Esophagus squamous epithelium (tissue), 5 donors: ENCODE measurements at regions not wholly inside any gene's neighbourhood (a gene's known extent, or its start where the extent isn't known, plus 50 kb on each side); places are given as distances from the start of the nearest gene placed in this dataset.

Experiments
- DNase-seq: peaks from one replicate; lab custom pipeline; 2025; lab: John Stamatoyannopoulos, UW
- H3K27ac ChIP-seq, 4 donors: fragments of 200-600 bp; sonication (generic); one replicate each; pipeline ENCODE4 v1.5.1; 2016 to 2019; ENCODE audit warnings: mild to moderate bottlenecking in 1 of 4
- H3K27me3 ChIP-seq, 4 donors: fragments of 200-600 bp; sonication (generic); 1 replicate in 3 of 4; 2 replicates in 1 of 4; pipeline versions ENCODE4 v1.5.1 to v1.6.0; 2017 to 2021; ENCODE audit warnings: antibody characterized with exemption in 1 of 4
- H3K36me3 ChIP-seq, 3 donors: fragments of 200-600 bp; sonication (generic); one replicate each; pipeline ENCODE4 v1.5.1; 2016 to 2019
- H3K4me1 ChIP-seq, 3 donors: fragments of 200-600 bp; sonication (generic); one replicate each; pipeline ENCODE4 v1.5.1; 2017 to 2019
- H3K4me3 ChIP-seq, 4 donors: fragments of 200-600 bp; sonication (generic); 1 replicate in 3 of 4; 2 replicates in 1 of 4; pipeline ENCODE4 v1.5.1; 2016 to 2019; ENCODE audit warnings: mild to moderate bottlenecking in 2 of 4, moderate library complexity in 1 of 4
- H3K9me3 ChIP-seq, 3 donors: fragments of 200-600 bp; sonication (generic); one replicate each; pipeline ENCODE4 v1.5.1; 2016 to 2019
- POLR2A ChIP-seq, 4 donors: fragments of 450-650 bp; IDR thresholded peaks; one replicate each; pipeline ENCODE4 v1.6.1; 2017; ENCODE audit warnings: antibody characterized with exemption in 4 of 4, mild to moderate bottlenecking in 4 of 4, moderate library complexity in 3 of 4
- WGBS, 2 donors: methylation state at CpG; one replicate each; pipeline ENCODE4 v1.1.5; 2018; 5-methylcytosine and 5-hydroxymethylcytosine counted together
- intact Hi-C: fragments of 100-400 bp; cut with DNase I; formaldehyde crosslinking; loops from one replicate; pipeline ENCODE4 v1.15.0; 2022
- TF ChIP-seq, protein P1 (sequence below), 6 experiments: fragments of 450-650 bp in 4 of 6; fragments of 200-600 bp in 2 of 6; sonication (generic) in 2 of 6; IDR thresholded peaks; one replicate each; pipeline ENCODE4 v1.5.1; 2016 to 2019; ENCODE audit warnings: antibody characterized with exemption in 6 of 6, mild to moderate bottlenecking in 4 of 6, moderate library complexity in 4 of 6
- donor health status: DM: yes; HTN: yes; CAD: no.

- no peaks in the 10 kb centered on the region for H3K36me3 ChIP-seq
- DNase-seq: no peak
- H3K4me3 ChIP-seq: no peak overlapping the region
- TF ChIP-seq POLR2A (IDR thresholded peaks at IDR 0.05): no peak
- TF ChIP-seq, protein P1, sequence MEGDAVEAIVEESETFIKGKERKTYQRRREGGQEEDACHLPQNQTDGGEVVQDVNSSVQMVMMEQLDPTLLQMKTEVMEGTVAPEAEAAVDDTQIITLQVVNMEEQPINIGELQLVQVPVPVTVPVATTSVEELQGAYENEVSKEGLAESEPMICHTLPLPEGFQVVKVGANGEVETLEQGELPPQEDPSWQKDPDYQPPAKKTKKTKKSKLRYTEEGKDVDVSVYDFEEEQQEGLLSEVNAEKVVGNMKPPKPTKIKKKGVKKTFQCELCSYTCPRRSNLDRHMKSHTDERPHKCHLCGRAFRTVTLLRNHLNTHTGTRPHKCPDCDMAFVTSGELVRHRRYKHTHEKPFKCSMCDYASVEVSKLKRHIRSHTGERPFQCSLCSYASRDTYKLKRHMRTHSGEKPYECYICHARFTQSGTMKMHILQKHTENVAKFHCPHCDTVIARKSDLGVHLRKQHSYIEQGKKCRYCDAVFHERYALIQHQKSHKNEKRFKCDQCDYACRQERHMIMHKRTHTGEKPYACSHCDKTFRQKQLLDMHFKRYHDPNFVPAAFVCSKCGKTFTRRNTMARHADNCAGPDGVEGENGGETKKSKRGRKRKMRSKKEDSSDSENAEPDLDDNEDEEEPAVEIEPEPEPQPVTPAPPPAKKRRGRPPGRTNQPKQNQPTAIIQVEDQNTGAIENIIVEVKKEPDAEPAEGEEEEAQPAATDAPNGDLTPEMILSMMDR (IDR thresholded peaks at IDR 0.05): no peak
- intact Hi-C loops: no loop called here
- H3K27ac ChIP-seq: no peak overlapping the region
- peaks cover 0 to 42% (median 0%) of the 10 kb centered on the region in 4 donors for H3K27me3 ChIP-seq
- WGBS, 2 donors: 82% methylated on average over 4 to 5 of the region's 5 CpGs
- H3K4me1 ChIP-seq: no peaks in the 10 kb centered on the region
- no peaks in the 10 kb centered on the region for H3K9me3 ChIP-seq
These were observed 72.6 kb downstream of the ISX start for GRCh38 chr22:35138521-35138920.

DNA sequence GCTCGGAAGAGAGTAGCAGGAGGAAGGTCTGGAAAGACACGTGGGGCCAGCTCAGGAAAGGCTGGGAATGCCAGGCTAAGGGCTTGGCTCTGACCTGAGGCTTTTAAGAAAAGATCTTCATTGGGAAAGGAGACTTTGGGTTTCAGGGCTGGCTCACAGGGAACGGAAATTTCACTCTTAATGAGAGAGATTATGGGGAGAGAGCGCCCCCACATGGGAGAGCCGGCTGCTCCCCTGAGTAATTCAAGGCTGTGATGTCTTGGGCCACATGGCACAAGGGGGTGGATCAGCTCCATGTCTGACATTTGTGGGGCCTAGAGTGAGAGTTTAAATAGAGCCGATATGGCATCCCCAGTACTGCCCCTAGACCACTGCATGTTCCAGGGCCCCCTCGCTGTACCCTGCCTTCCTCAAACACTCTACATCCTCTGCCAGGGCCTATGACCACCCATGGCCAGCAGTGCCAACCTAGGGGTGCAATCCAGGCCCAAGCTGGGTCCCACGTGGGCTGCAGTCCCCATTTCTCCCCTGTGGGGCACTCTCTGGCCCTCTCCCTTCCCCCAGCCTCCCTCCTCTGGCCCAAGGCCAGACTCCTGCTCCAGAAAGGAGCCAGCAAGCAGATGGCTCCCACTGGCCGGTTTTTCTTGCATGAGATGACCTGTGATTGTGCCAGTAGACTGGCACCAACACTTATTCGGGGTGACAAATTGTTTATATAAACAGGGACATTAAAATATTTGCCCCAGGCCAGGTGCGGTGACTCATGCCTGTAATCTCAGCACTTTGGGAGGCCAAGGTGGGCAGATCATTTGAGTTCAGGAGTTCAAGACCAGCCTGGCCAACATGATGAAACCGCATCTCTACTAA is 75.2 kb downstream of the ISX start:
- TF ChIP-seq, protein P1 (IDR thresholded peaks at IDR 0.05): no peak
- TF ChIP-seq POLR2A (IDR thresholded peaks at IDR 0.05): no peak
- Histone ChIP-seq H3K27ac (no peak overlapping the region), H3K4me3 (no peak overlapping the region), H3K4me1 (no peaks in the 10 kb centered on the region), H3K27me3 (peaks cover 0 to 16% (median 0%) of the 10 kb centered on the region in 4 donors), H3K36me3 (no peaks in the 10 kb centered on the region), H3K9me3 (no peaks in the 10 kb centered on the region)
- DNase-seq: no peak
- 29 to 38% methylated on average over 9 to 11 of the region's 12 CpGs for WGBS, 2 donors
- intact Hi-C loops: loop anchor here (10.0 kb wide), 1 partner anchor 726 kb away; no protein-coding TSS in a partner anchor

DNA sequence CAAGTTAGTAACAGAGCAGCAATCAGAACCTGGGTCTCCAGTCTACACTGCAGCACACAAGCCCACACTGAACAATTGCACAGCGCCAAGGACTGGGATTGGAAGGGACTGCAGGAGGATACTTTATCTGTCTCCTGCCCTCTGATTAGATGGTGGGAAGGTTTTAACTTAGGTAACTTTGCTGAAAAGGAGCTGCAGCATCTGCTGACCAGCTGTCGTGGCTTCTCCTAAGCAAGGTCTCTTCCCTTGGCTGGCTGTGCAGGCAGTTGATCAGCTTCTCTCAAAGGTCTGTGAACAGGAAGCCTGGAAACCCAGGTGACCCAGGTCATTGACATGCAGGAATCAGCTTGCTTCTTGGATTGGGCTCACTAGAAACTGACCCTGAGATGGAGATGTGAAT is 82.4 kb downstream of the ISX start:
- Histone ChIP-seq H3K9me3 (no peaks in the 10 kb centered on the region), H3K27me3 (peaks cover 0 to 37% (median 0%) of the 10 kb centered on the region in 4 donors), H3K4me1 (peaks cover 0 to 5% (median 0%) of the 10 kb centered on the region in 3 donors), H3K36me3 (no peaks in the 10 kb centered on the region), H3K27ac (no peak overlapping the region), H3K4me3 (no peak overlapping the region)
- DNase-seq: no peak
- WGBS, 2 donors: 33 to 73% methylated on average over 1 to 2 of the region's 2 CpGs
- no peak for TF ChIP-seq POLR2A (IDR thresholded peaks at IDR 0.05)
- TF ChIP-seq, protein P1 (IDR thresholded peaks at IDR 0.05): no peak
- intact Hi-C loops: loop anchor here (10.0 kb wide), 1 partner anchor 734 kb away; no protein-coding TSS in a partner anchor

DNA sequence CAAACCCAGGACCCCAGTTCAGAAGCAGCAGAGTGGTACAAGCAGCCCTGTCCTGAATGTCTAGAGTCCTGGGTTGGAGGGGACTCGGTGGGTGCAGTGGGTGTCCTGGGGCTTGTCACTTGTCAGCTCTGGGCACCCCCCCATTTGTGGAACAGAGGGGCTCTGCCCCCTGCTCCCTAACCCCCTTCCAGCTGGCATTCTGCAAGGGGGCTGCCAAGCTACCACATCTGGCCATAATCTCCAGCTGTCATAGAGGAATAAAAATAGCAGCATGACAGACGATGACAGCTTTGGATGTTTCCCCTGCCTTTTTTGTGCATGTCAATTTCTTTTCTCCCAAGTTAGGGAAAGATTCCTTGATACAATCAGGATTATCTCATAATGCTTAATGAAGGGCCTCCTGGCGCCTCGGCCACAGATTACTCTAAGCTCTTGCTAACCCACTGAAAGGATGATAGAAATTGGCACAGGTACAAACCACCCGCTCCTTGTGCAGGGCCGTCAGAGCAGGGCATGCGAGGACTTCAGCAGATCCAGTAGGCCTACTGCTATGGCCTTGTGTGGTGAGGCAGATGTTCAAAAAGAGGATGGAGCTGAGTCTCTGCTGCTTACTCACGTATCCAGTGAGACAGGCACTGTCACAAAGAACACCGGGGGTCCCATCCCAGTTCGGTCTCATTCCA is 83.0 kb downstream of the ISX start:
- intact Hi-C loops: loop anchor here (10.0 kb wide), 1 partner anchor 734 kb away; no protein-coding TSS in a partner anchor
- no peak for DNase-seq
- H3K4me1 ChIP-seq: peaks cover 0 to 5% (median 0%) of the 10 kb centered on the region in 3 donors
- no peak overlapping the region for H3K4me3 ChIP-seq
- WGBS, 2 donors: 44 to 68% methylated on average over 6 to 8 of the region's 10 CpGs
- H3K27me3 ChIP-seq: peaks cover 0 to 43% (median 0%) of the 10 kb centered on the region in 4 donors
- H3K9me3 ChIP-seq: no peaks in the 10 kb centered on the region
- no peak overlapping the region for H3K27ac ChIP-seq
- no peaks in the 10 kb centered on the region for H3K36me3 ChIP-seq
- no peak for TF ChIP-seq POLR2A (IDR thresholded peaks at IDR 0.05)
- TF ChIP-seq, protein P1 (IDR thresholded peaks at IDR 0.05): no peak
